Astrocyte of the hippocampus (primary cell): ENCODE measurements at regions not wholly inside any gene's neighbourhood (a gene's known extent, or its start where the extent isn't known, plus 50 kb on each side); places are given as distances from the start of the nearest gene placed in this dataset.

ENCODE experiments used
- DNase-seq: peaks from one replicate; pipeline ENCODE4 v3.0.0; 2011; ENCODE audit warnings: low read depth, low spot score

- DNase-seq = no peak
Observed at GRCh38 chr16:65772134-65772732, 594.3 kb upstream of the CDH5 start.

GRCh38 chr16:65771707-65772106 is 594.8 kb upstream of the CDH5 start:
- DNase-seq = no peak

- DNase-seq = no peak
Observed at GRCh38 chr16:65770752-65771151, 595.7 kb upstream of the CDH5 start.

- peak; percentile 37 for DNase-seq
Observed at GRCh38 chr16:65769776-65770438, 596.6 kb upstream of the CDH5 start.

- peak; percentile 20 for DNase-seq
Observed at GRCh38 chr16:65769055-65769465, 597.4 kb upstream of the CDH5 start.

DNA sequence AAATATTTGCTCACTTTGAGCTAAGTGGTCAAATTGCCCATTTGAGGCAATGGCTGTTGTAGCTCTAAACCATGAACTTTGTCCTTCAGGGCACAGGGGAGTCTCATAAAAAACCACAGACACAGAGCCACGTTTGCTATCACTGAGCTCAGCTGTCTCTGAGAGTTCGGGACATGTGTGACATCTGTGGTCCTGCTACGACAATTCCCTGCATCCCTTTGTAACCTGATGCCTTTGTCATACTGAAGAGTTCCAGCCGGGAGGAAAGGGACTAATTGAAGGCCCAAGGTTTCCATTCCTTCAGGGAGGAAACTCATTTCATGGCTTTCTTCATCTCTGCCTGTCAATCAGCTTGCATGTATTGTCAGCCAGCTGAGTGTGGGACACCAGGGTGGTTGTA is 599.4 kb upstream of the CDH5 start:
- no peak for DNase-seq

DNA sequence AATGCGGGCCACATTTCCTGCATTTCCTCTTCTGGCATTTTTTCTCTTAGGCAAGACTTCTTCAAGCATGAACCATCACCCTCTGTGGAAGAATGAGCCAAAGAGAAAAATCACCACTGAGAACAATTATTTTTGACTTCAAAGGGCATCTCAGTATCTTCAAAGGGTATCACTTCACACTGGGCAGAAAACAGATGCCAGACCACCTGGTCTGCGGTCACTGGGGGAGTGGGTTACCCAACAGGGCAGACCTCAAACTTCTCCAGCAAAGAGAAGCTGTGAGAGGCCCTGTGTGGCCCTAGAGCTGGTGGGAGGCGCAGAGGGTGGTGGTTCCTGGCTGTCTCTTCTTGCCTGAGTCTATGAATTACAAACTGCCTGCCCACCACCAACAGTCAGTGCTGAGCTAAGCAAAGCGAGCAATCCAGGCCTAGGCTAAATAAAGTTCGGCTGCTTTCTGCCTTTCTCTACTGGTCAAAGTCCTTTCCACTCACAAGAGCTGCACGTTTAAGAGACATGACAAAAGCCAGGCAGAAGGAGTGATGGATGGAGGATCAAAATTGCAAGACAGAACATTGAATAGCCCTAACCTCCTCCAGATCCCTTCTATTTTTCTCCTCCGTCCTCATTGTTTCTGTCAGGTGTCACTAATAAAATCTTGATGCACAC is 602.7 kb upstream of the CDH5 start:
- no peak for DNase-seq

- DNase-seq = no peak
Observed at GRCh38 chr16:65760874-65761273, 605.6 kb upstream of the CDH5 start.

DNA sequence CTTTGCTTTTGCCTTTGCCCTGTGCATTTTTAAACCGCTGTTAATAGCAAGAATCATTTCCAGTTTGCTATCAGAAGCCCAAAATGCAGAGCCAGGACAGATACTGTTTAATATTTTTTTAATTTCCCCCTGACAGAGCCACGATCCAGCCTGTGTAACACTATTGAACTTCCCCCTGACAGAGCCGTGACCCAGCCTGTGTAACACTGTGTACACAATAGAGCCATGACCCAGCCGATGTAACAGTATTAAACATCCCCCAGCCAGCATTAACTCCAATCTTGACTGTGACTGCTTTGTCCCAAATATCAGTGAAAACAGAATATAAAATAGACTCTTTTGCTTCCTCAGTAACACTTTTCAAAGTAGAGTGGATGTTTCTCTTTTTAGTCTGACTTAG is 607.9 kb upstream of the CDH5 start:
- DNase-seq = no peak

DNA sequence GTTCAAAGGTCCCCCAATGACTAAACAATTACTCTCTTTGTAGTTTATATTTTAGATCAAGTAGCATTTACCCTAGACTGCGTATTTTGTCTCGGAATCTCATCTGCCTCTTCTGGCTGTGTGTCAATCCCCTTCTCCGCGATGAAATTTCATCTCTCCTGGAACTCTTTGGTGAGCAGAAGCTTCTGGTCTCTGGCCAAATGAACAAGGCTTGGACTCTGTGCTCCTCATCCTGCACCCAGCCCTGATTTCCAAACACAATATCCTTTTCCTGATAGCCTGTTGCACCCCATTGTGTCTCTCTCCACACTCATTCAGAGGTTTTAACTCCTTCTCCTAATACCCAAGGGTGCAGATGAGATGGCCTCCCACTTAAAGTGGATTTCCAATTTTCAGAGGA is 609.4 kb upstream of the CDH5 start:
- no peak for DNase-seq

DNA sequence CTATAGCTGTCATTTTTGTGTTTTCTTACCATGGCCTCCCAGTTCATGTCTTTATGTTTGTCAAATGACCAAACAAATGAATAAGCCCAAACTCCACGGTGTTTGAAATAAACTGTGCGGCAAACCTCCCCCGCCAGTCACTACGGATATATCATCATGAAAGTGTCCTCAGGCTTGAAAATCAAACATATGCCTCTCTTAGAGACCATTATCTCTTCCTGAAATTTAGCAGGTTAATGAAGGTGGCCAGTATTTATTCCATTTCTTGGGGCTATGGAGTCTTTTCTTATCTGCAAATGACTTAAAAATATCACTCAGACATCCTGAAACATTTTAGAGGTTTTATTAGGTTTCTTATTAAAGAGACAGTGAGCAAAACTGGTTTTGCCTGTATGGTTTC is 610.3 kb upstream of the CDH5 start:
- no peak for DNase-seq

DNA sequence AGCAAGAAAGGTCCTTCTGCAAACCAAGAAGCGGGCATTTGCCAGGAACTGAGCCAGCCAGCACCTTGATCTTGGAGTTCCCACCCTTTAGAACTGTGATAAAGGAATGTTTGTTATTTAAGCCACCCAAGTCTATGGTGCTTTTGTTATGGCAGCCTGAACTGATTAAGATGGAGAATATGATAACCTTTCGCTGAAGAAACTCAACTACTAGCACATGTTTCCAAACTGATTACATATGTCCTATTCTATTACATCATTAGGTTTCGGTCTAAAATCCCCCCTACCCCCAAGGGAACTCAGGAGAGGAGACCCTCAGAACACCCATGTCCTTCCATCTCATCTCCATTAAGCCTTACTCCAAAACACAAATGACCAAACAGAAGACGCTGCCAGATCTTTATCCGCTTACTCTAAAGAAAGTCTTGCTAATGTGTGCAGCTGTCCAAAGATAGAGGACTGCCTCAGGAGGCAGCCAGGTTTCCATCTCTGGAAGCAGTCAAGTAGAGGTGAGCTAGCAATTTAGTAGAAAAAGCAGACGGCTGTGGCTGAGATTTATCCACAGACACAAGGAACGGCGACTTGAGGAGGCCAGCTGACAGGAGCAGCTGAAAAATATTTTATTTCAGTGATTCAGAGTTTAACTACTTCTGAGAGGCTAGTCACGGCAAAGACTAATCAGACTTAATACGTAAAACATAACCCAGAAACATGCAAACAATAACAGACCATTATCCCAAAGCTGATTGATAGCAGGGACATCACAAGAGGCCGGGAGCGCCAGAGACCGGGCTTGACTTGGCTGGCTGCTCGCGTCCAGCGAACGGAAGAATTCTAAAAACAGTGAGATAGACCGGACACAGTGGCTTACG is 611.4 kb upstream of the CDH5 start:
- no peak for DNase-seq

- DNase-seq = no peak
Observed at GRCh38 chr16:65752522-65752844, 614.0 kb upstream of the CDH5 start.

GRCh38 chr16:65751622-65752521 is 614.6 kb upstream of the CDH5 start:
- no peak for DNase-seq

DNA sequence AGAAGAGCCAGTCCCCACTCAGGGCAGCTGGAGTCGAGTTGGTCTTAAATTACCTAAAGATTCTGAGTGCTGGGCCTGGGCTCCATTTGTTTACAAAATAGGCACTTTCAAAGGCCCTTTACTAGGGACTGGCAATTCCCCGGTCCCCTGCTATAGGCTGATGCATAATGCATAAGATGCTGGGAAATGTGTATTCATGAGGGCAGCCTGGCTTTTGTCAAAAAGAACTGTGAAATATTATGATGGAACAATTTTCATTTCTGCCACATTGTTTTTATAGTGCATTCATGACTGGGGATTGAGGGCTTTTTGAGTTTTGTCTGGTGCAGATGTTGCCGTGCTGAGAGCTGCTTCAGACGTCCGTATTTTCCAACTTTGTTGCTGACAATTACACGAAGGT is 617.0 kb upstream of the CDH5 start:
- no peak for DNase-seq

- no peak for DNase-seq
Observed at GRCh38 chr16:65746941-65747340, 619.5 kb upstream of the CDH5 start.

GRCh38 chr16:65745201-65745708 is 621.2 kb upstream of the CDH5 start:
- no peak for DNase-seq

DNA sequence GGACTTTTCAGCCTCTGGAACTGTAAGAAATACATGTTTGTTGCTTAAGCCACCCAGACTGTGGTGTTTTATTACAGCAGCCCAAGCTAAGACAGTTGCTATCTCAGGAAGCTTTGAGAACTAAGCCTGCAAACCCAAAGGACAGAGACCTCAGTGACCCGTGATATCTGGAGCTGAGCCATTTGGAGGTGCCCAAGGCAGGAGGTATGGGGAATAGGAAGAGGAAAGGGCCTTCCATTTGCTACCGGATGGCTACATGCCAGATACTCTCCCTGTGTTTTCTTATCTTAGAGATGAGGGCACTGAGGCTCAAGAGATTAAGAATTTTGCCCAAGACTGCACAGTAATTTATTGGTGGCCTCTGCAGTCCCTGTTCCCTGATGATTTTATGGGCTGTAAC is 622.1 kb upstream of the CDH5 start:
- DNase-seq = no peak

- DNase-seq = no peak
Observed at GRCh38 chr16:65743558-65743957, 621.7 kb upstream of the CDH11 start.

DNA sequence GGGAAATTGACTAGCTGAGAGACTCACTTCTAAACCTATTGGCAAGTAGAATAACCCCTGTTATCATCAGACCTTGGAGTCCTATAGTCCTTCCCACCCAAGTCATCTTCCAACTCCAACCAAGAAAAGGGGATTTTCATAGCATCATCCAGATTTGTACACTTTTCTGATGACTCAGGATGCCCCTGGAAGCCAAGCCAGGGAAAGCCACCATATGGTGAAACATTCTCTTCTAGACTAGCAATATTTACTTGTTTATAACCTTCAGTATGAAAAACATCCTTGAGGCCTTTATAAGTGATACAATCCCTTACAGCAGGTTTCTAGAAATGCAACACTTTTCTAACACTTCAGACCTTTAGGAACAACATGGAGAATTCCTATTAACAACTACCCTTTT is 618.8 kb upstream of the CDH11 start:
- no peak for DNase-seq

DNA sequence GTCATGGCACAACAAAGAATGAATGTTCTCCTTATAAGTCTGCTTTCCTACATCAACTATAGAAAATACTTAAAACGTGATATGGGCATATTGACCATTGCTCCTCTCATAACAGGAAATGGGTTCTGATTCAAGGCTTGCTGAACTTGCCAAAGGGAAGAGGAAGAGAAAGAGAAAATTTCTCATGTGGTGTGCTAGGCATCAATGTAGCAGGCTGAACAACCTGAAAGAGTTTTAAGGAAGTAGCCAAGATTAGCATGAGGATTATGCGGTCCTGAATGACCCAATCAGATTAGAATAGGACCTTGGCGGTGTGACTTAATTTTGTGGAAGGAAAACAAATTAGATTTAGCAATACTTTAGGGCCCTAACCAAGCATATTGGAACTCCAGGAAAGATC is 617.7 kb upstream of the CDH11 start:
- no peak for DNase-seq
